Calu3 (cell line): ENCODE measurements at regions not wholly inside any gene's neighbourhood (a gene's known extent, or its start where the extent isn't known, plus 50 kb on each side); places are given as distances from the start of the nearest gene placed in this dataset.

Source experiments
- BruUV-seq: library from RNA; stranded (reverse); fragments of 400-500 nt; replicated peaks from 2 replicates; lab custom pipeline; 2021; lab: Mats Ljungman, UMichigan
- CTCF ChIA-PET: fragments of 300-600 bp; sonication (Branson Sonifier 250); formaldehyde crosslinking; loops from one replicate; lab custom pipeline; 2022; ENCODE audit warnings: antibody characterized with exemption; lab: Charles Lee
- DNase-seq: peaks from one replicate; pipeline ENCODE4 v3.0.0; 2022
- H3K27ac Mint-ChIP-seq: one replicate; pipeline ENCODE4 v1.8.0; 2022; ENCODE audit warnings: mixed read lengths; ENCODE audit not compliant: unreplicated experiment
- H3K27me3 Mint-ChIP-seq: one replicate; pipeline ENCODE4 v1.8.0; 2022; ENCODE audit warnings: mixed read lengths; ENCODE audit not compliant: unreplicated experiment
- H3K36me3 Mint-ChIP-seq: one replicate; pipeline ENCODE4 v1.8.0; 2022; ENCODE audit warnings: mild to moderate bottlenecking, moderate library complexity, mixed read lengths; ENCODE audit not compliant: insufficient read depth, unreplicated experiment
- H3K4me1 Mint-ChIP-seq: one replicate; pipeline ENCODE4 v1.8.0; 2022; ENCODE audit warnings: mild to moderate bottlenecking, low read depth, mixed read lengths; ENCODE audit not compliant: unreplicated experiment
- H3K4me3 Mint-ChIP-seq: one replicate; pipeline ENCODE4 v1.8.0; 2022; ENCODE audit warnings: mild to moderate bottlenecking, low read depth, moderate library complexity, mixed read lengths; ENCODE audit not compliant: unreplicated experiment
- H3K9me3 Mint-ChIP-seq: one replicate; pipeline ENCODE4 v1.8.0; 2022; ENCODE audit warnings: low read depth, mixed read lengths; ENCODE audit not compliant: unreplicated experiment
- intact Hi-C: fragments of 100-400 bp; cut with micrococcal nuclease; formaldehyde crosslinking; loops from one replicate; pipeline ENCODE4 v1.10.0; 2022; ENCODE audit not compliant: unreplicated experiment
- TF ChIP-seq, protein P1 (sequence below): fragments of 200-600 bp; IDR thresholded peaks from one replicate; pipeline ENCODE4 v1.8.0; 2022; ENCODE audit warnings: antibody characterized with exemption; ENCODE audit not compliant: unreplicated experiment

- intact Hi-C loops = no loop called here
- no peak overlapping the region for H3K4me3 Mint-ChIP-seq
- no peaks in the 10 kb centered on the region for H3K9me3 Mint-ChIP-seq
- no peaks in the 10 kb centered on the region for H3K36me3 Mint-ChIP-seq
- H3K27ac Mint-ChIP-seq = no peak overlapping the region
- DNase-seq = no peak
- TF ChIP-seq, protein P1, sequence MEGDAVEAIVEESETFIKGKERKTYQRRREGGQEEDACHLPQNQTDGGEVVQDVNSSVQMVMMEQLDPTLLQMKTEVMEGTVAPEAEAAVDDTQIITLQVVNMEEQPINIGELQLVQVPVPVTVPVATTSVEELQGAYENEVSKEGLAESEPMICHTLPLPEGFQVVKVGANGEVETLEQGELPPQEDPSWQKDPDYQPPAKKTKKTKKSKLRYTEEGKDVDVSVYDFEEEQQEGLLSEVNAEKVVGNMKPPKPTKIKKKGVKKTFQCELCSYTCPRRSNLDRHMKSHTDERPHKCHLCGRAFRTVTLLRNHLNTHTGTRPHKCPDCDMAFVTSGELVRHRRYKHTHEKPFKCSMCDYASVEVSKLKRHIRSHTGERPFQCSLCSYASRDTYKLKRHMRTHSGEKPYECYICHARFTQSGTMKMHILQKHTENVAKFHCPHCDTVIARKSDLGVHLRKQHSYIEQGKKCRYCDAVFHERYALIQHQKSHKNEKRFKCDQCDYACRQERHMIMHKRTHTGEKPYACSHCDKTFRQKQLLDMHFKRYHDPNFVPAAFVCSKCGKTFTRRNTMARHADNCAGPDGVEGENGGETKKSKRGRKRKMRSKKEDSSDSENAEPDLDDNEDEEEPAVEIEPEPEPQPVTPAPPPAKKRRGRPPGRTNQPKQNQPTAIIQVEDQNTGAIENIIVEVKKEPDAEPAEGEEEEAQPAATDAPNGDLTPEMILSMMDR = no peak
- CTCF ChIA-PET = no interaction called here
- peaks cover 52% of the 10 kb centered on the region for H3K27me3 Mint-ChIP-seq
- no TSS peak for BruUV-seq
- H3K4me1 Mint-ChIP-seq = no peaks in the 10 kb centered on the region
These were observed 156.2 kb downstream of the ABCC12 start for GRCh38 chr16:47999595-47999994.

- no peak for DNase-seq
- BruUV-seq = no TSS peak
- H3K27me3 Mint-ChIP-seq = peaks cover 23% of the 10 kb centered on the region
- no peaks in the 10 kb centered on the region for H3K36me3 Mint-ChIP-seq
- intact Hi-C loops = no loop called here
- TF ChIP-seq, protein P1 = no peak
- H3K4me1 Mint-ChIP-seq = no peaks in the 10 kb centered on the region
- no peak overlapping the region for H3K27ac Mint-ChIP-seq
- H3K9me3 Mint-ChIP-seq = peaks cover 3% of the 10 kb centered on the region
- H3K4me3 Mint-ChIP-seq = no peak overlapping the region
- CTCF ChIA-PET = no interaction called here
These were observed 160.4 kb downstream of the ABCC12 start for GRCh38 chr16:47995354-47995753.

DNA sequence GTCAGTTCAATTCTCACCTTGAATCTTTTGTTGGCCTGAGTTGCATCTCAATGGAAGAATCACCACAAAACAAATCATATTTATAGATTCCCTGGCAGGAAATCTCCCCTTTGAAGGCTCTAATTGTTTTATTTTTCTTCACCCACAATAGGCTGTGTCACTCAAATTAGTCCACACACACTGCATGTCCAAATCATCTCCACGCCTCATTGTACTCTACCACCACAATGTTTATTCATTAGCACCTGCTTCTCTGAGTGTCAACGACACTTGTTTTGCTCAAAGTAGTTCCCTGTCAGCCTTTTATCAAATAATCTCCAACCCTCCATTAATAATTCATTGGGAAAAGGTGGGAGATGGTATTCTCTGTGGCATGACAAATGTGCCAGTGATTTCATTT lies 164.3 kb downstream of the ABCC12 start:
- DNase-seq = no peak
- Mint-ChIP-seq H3K36me3 (no peaks in the 10 kb centered on the region), H3K9me3 (peaks cover 3% of the 10 kb centered on the region), H3K4me3 (no peak overlapping the region), H3K27ac (no peak overlapping the region), H3K27me3 (peaks cover 26% of the 10 kb centered on the region), H3K4me1 (no peaks in the 10 kb centered on the region)
- intact Hi-C loops = no loop called here
- CTCF ChIA-PET = no interaction called here
- TF ChIP-seq, protein P1 = no peak
- BruUV-seq = no TSS peak

DNA sequence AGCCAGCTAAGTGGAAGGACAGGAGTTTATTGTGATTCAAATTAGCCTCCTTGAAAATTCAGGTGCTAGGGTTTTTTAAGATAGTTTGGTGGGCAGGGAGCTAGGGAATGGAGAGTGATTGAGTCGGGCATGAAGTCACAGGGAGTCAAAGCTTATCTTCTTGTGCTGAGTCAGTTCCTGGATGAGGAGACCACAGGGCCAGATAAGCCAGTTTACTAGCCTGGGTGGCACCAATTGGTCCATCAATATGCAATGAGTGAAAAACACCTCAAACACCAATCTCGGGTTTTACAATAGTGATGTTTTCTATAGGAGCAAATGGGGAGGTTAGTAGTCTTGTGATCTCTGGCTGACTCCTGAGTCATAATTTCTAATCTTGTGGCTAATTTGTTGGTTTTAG lies 165.1 kb downstream of the ABCC12 start:
- H3K27me3 Mint-ChIP-seq = peaks cover 34% of the 10 kb centered on the region

More for the DNA sequence above, 165.1 kb downstream of the ABCC12 start:
- intact Hi-C loops = no loop called here
- CTCF ChIA-PET = no interaction called here
- Mint-ChIP-seq H3K36me3 (no peaks in the 10 kb centered on the region), H3K27ac (no peak overlapping the region), H3K9me3 (peaks cover 3% of the 10 kb centered on the region), H3K4me1 (no peaks in the 10 kb centered on the region), H3K4me3 (no peak overlapping the region)
- no TSS peak for BruUV-seq
- TF ChIP-seq, protein P1 = no peak
- no peak for DNase-seq
